ENCODE measurements at regions not wholly inside any gene's neighbourhood (a gene's known extent, or its start where the extent isn't known, plus 50 kb on each side); places are given as distances from the start of the nearest gene placed in this dataset.
"Not testable (repeated sequence)": the region's sequence is repeated elsewhere in the genome, so short reads cannot be mapped to it uniquely, and the experiment has no call there.

GRCh38 chr2:72078773-72079172 lies 68.9 kb downstream of the CYP26B1 start:
- no peak for DNase-seq

- no peak for DNase-seq
Observed at GRCh38 chr2:72077702-72078169, 69.9 kb downstream of the CYP26B1 start.

- not testable (repeated sequence) for DNase-seq
Observed at GRCh38 chr2:72073373-72073772, 74.3 kb downstream of the CYP26B1 start.

- DNase-seq, result not testable (repeated sequence)
Observed at GRCh38 chr2:72064197-72064596, 83.5 kb downstream of the CYP26B1 start.

- no peak for DNase-seq
Observed at GRCh38 chr2:72062336-72062735, 85.3 kb downstream of the CYP26B1 start.

GRCh38 chr2:72057308-72057707 lies 90.4 kb downstream of the CYP26B1 start:
- no peak for DNase-seq

GRCh38 chr2:72051971-72052505 lies 95.6 kb downstream of the CYP26B1 start:
- no peak for DNase-seq

GRCh38 chr2:72051204-72051603 lies 96.5 kb downstream of the CYP26B1 start:
- no peak for DNase-seq

GRCh38 chr2:72050734-72051133 lies 96.9 kb downstream of the CYP26B1 start:
- no peak for DNase-seq

GRCh38 chr2:72048881-72049477 lies 98.7 kb downstream of the CYP26B1 start:
- DNase-seq, result no peak

GRCh38 chr2:72043985-72044384 lies 103.7 kb downstream of the CYP26B1 start:
- DNase-seq, result no peak

- DNase-seq, result peak; percentile 77
Observed at GRCh38 chr2:72041638-72042111, 106.0 kb downstream of the CYP26B1 start.

- no peak for DNase-seq
Observed at GRCh38 chr2:72040629-72041571, 106.8 kb downstream of the CYP26B1 start.

GRCh38 chr2:72038524-72038923 lies 109.1 kb downstream of the CYP26B1 start:
- no peak for DNase-seq

GRCh38 chr2:72037261-72037666 lies 110.4 kb downstream of the CYP26B1 start:
- no peak for DNase-seq

- DNase-seq, result no peak
Observed at GRCh38 chr2:72036595-72036994, 111.1 kb downstream of the CYP26B1 start.

- no peak for DNase-seq
Observed at GRCh38 chr2:72036173-72036545, 111.5 kb downstream of the CYP26B1 start.

- no peak for DNase-seq
Observed at GRCh38 chr2:72035518-72036172, 112.0 kb downstream of the CYP26B1 start.

GRCh38 chr2:72034353-72035095 lies 113.1 kb downstream of the CYP26B1 start:
- DNase-seq, result no peak

- DNase-seq, result no peak
Observed at GRCh38 chr2:72033636-72034035, 114.0 kb downstream of the CYP26B1 start.

GRCh38 chr2:72032481-72033041 lies 115.1 kb downstream of the CYP26B1 start:
- DNase-seq, result no peak

All from NCI-H1105 (cell line).